GM12878 (cell line): ENCODE measurements at regions not wholly inside any gene's neighbourhood (a gene's known extent, or its start where the extent isn't known, plus 50 kb on each side); places are given as distances from the start of the nearest gene placed in this dataset.

Experiments used
- ATAC-seq: fragments of 200-7000 bp; cut with Tn5 transposase; 3 replicates; pipeline ENCODE4 v1.9.1; 2020; ENCODE audit warnings: mild to moderate bottlenecking, moderate library complexity
- BruUV-seq: library from RNA; stranded (reverse); fragments of 400-500 nt; replicated peaks from 2 replicates; lab custom pipeline; 2021; lab: Mats Ljungman, UMichigan
- CTCF ChIA-PET: fragments of 300-600 bp; sonication (Branson Sonifier 250); formaldehyde crosslinking; extraction: SDS; loops from one replicate; lab custom pipeline; 2021; ENCODE audit warnings: inconsistent platforms; lab: Yijun Ruan, JAX
- POLR2A ChIA-PET: fragments of 350-600 bp; formaldehyde crosslinking; extraction: SDS; loops from one replicate; lab custom pipeline; 2021; ENCODE audit warnings: inconsistent platforms; lab: Charles Lee
- RAD21 ChIA-PET: fragments of 300-600 bp; sonication (Branson Sonifier 250); formaldehyde crosslinking; loops from one replicate; lab custom pipeline; 2023; ENCODE audit warnings: antibody characterized with exemption; ENCODE audit not compliant: unreplicated experiment; lab: Charles Lee
- SMC1A ChIA-PET: fragments of 300-600 bp; sonication (Branson Sonifier 250); formaldehyde crosslinking; loops from one replicate; lab custom pipeline; 2023; ENCODE audit not compliant: unreplicated experiment, uncharacterized antibody; lab: Charles Lee
- DNase-seq: peaks from one replicate; pipeline ENCODE4 v3.0.0-alpha.2; 2011; ENCODE audit warnings: low read depth, low spot score
- FAIRE-seq: peaks from 3 replicates; lab custom pipeline; 2011; peaks lifted over from hg19 to GRCh38; lab: Jason Lieb, UNC
- H2AFZ ChIP-seq: 2 replicates; pipeline ENCODE4 v1.6.0; 2011; ENCODE audit warnings: low read depth, low read length, control low read depth; ENCODE audit not compliant: control insufficient read depth
- H3K27ac ChIP-seq: 2 replicates; pipeline ENCODE4 v1.5.1; 2011; ENCODE audit warnings: control low read depth; ENCODE audit not compliant: control insufficient read depth, insufficient read depth
- H3K27me3 ChIP-seq, 2 experiments: replicated peaks in 1 of 2; 2 replicates each; pipeline versions ENCODE4 v1.6.0 to v1.6.1; 2011; ENCODE audit warnings: low read length in 1 of 2; ENCODE audit not compliant: control insufficient read depth in 2 of 2, insufficient read depth in 2 of 2
- H3K36me3 ChIP-seq, 2 experiments: 2 replicates each; pipeline ENCODE4 v1.5.1; 2011; ENCODE audit warnings: low read length in 1 of 2; ENCODE audit not compliant: control insufficient read depth in 2 of 2, insufficient read depth in 2 of 2
- H3K4me1 ChIP-seq: 2 replicates; pipeline ENCODE4 v1.6.1; 2011; ENCODE audit warnings: mild to moderate bottlenecking, low read length, moderate library complexity, mixed read lengths; ENCODE audit not compliant: control insufficient read depth, insufficient read depth
- H3K4me2 ChIP-seq: 2 replicates; pipeline ENCODE4 v1.6.0; 2011; ENCODE audit warnings: control low read depth; ENCODE audit not compliant: control insufficient read depth, insufficient read depth
- H3K4me3 ChIP-seq: fragments of 200-600 bp; sonication (generic); 2 replicates; pipeline ENCODE4 v1.5.1; 2016
- H3K79me2 ChIP-seq: 2 replicates; pipeline ENCODE4 v1.6.0; 2011; ENCODE audit warnings: low read length; ENCODE audit not compliant: control insufficient read depth, insufficient read depth
- H3K9ac ChIP-seq: 2 replicates; pipeline ENCODE4 v1.8.0; 2011; ENCODE audit warnings: low read length, control low read depth, mixed read lengths; ENCODE audit not compliant: control insufficient read depth, insufficient read depth
- H3K9me3 ChIP-seq: replicated peaks from 3 replicates; pipeline ENCODE4 v1.5.1; 2011; ENCODE audit warnings: mild to moderate bottlenecking, low read length; ENCODE audit not compliant: control insufficient read depth, insufficient read depth
- H4K20me1 ChIP-seq: 2 replicates; pipeline ENCODE4 v1.6.0; 2011; ENCODE audit not compliant: control insufficient read depth, insufficient read depth
- CUX1 ChIP-seq: IDR thresholded peaks from 2 replicates; pipeline ENCODE4 v1.6.1; 2012; ENCODE audit warnings: improper control_type of control experiment, low read depth, low read length; ENCODE audit not compliant: insufficient replicate concordance
- ETV6 ChIP-seq, 2 experiments: fragments of 450-650 bp in 1 of 2; IDR thresholded peaks in 1 of 2; conservative IDR thresholded peaks in 1 of 2; 2 replicates each; pipeline ENCODE4 v1.6.1; 2014; ENCODE audit warnings: antibody characterized with exemption in 1 of 2, borderline replicate concordance in 1 of 2, low read depth in 1 of 2, mild to moderate bottlenecking in 1 of 2, moderate library complexity in 1 of 2
- IRF5 ChIP-seq: fragments of 450-650 bp; IDR thresholded peaks from 2 replicates; pipeline ENCODE4 v1.6.1; 2017; ENCODE audit warnings: borderline replicate concordance
- JUND ChIP-seq: IDR thresholded peaks from 2 replicates; pipeline ENCODE4 v1.6.1; 2012; ENCODE audit warnings: low read depth, mild to moderate bottlenecking, low read length, improper control_type of control experiment, moderate library complexity
- KAT2A ChIP-seq: conservative IDR thresholded peaks from 2 replicates; pipeline ENCODE4 v1.6.1; 2011; ENCODE audit warnings: low read depth, low read length; ENCODE audit not compliant: control insufficient read depth
- MTA3 ChIP-seq: IDR thresholded peaks from 2 replicates; pipeline ENCODE4 v1.6.1; 2012; ENCODE audit warnings: low read length, inconsistent platforms, borderline replicate concordance
- RELB ChIP-seq: fragments of 450-650 bp; IDR thresholded peaks from 2 replicates; pipeline ENCODE4 v1.6.1; 2017; ENCODE audit warnings: low read depth, mild to moderate bottlenecking, moderate library complexity
- RUNX3 ChIP-seq: IDR thresholded peaks from 2 replicates; pipeline ENCODE4 v1.6.1; 2012; ENCODE audit warnings: low read length, inconsistent platforms
- TARDBP ChIP-seq: IDR thresholded peaks from 2 replicates; pipeline ENCODE4 v1.6.1; 2016; ENCODE audit warnings: borderline replicate concordance
- USF1 ChIP-seq: IDR thresholded peaks from 2 replicates; pipeline ENCODE4 v1.6.1; 2011; ENCODE audit warnings: borderline replicate concordance, low read depth, mild to moderate bottlenecking, moderate library complexity, mixed read lengths, low read length; ENCODE audit not compliant: insufficient read depth; ENCODE audit errors: extremely low read length
- ZBED1 ChIP-seq: IDR thresholded peaks from 2 replicates; pipeline ENCODE4 v1.6.1; 2016; ENCODE audit warnings: borderline replicate concordance
- WGBS: methylation state at CpG from one replicate; pipeline ENCODE4 v1.1.6; 2016; ENCODE audit warnings: low lambda C conversion rate; ENCODE audit not compliant: insufficient replicate concordance, insufficient coverage; ENCODE audit errors: missing lambda C conversion rate; 5-methylcytosine and 5-hydroxymethylcytosine counted together
- in situ Hi-C: fragments of 300-500 bp; cut with MboI; formaldehyde crosslinking; loops from 9 replicates; pipeline ENCODE4 v1.14.3; 2018; ENCODE audit warnings: mixed read lengths
- intact Hi-C: fragments of 100-400 bp; cut with micrococcal nuclease; formaldehyde crosslinking; loops from one replicate; pipeline ENCODE4 v1.14.2; 2022; ENCODE audit not compliant: unreplicated experiment

GRCh38 chr11:71372693-71373657 is 75.2 kb downstream of the DHCR7 start:
- in situ Hi-C loops (no loop called here), intact Hi-C loops (loop anchor here (1.0 to 2.0 kb wide), 2 partner anchors 47 to 78 kb away; no protein-coding TSS in a partner anchor)
- no peaks in the 10 kb centered on the region for H3K36me3 ChIP-seq
- no peaks in the 10 kb centered on the region for H4K20me1 ChIP-seq
- H3K27me3 ChIP-seq, result no peaks in the 10 kb centered on the region
- DNase-seq (peak; percentile 53), FAIRE-seq (peak; percentile 52), ATAC-seq (peak; percentile 85)
- ChIA-PET POLR2A (no interaction called here), RAD21 (interaction anchor here (0.6 to 2.0 kb wide), 4 partner anchors 46 to 286 kb away, joined by 3 to 9 read pairs (median 4); partner anchors contain the start of gene NADSYN1), SMC1A (interaction anchor here (0.8 to 3.9 kb wide), 6 partner anchors 12 to 74 kb away, joined by 3 to 39 read pairs (median 4); no protein-coding TSS in a partner anchor), CTCF (interaction anchor here (1.3 to 4.3 kb wide), 7 partner anchors 9 to 191 kb away, joined by 3 to 61 read pairs (median 4); no protein-coding TSS in a partner anchor)
- H2AFZ ChIP-seq, result peak overlapping the region; percentile 9
- no peaks in the 10 kb centered on the region; the same call in 1 of the 3 replicates for H3K9me3 ChIP-seq
- H3K27ac ChIP-seq, result peak overlapping the region; percentile 60
- H3K4me2 ChIP-seq, result peak overlapping the region; percentile 99
- H3K79me2 ChIP-seq, result no peaks in the 10 kb centered on the region
- WGBS, result 55% methylated on average over 9 of the region's 9 CpGs
- peaks cover 34% of the 10 kb centered on the region for H3K4me1 ChIP-seq
- no TSS peak for BruUV-seq
- peak overlapping the region; percentile 34; the same call in 1 of the 2 replicates for H3K4me3 ChIP-seq
- H3K9ac ChIP-seq, result peak overlapping the region; percentile 11; the same call in 1 of the 2 replicates
- no peak for TF ChIP-seq IRF5
- TF ChIP-seq KAT2A, result no peak
- no peak for TF ChIP-seq ZBED1
- TF ChIP-seq MTA3, result no peak
- no peak for TF ChIP-seq ETV6 (conservative IDR thresholded peaks at IDR 0.05 in 1 of 2, IDR thresholded peaks at IDR 0.05 in 1 of 2; ENCODE audit: borderline replicate concordance in 1 of 2, low read depth in 1 of 2)
- no peak for TF ChIP-seq CUX1
- TF ChIP-seq JUND, result no peak
- TF ChIP-seq USF1, result peak; percentile 15
- no peak for TF ChIP-seq RELB
- TF ChIP-seq TARDBP, result no peak
- peak; percentile 56 for TF ChIP-seq RUNX3
